Right cardiac atrium (tissue), 5 donors: ENCODE measurements at regions not wholly inside any gene's neighbourhood (a gene's known extent, or its start where the extent isn't known, plus 50 kb on each side); places are given as distances from the start of the nearest gene placed in this dataset.

ENCODE experiments used
- ATAC-seq, 2 donors: fragments of 200-7000 bp; cut with Tn5 transposase; one replicate each; pipeline versions ENCODE4 v1.8.0 to v1.9.1; 2020; ENCODE audit warnings: moderate library complexity in 2 of 2, mild to moderate bottlenecking in 1 of 2
- DNase-seq, 3 donors: peaks; one replicate each; pipeline ENCODE4 v3.0.0-alpha.2; 2020
- H3K27ac ChIP-seq: one replicate; pipeline ENCODE4 v1.5.1; 2013; ENCODE audit warnings: mild to moderate bottlenecking, low read length, control low read depth, moderate library complexity
- H3K27me3 ChIP-seq: one replicate; pipeline ENCODE4 v1.6.1; 2013; ENCODE audit not compliant: control insufficient read depth, insufficient read depth
- H3K4me1 ChIP-seq: one replicate; pipeline ENCODE4 v1.6.1; 2013; ENCODE audit warnings: low read length; ENCODE audit not compliant: control insufficient read depth, insufficient read depth
- H3K4me3 ChIP-seq: one replicate; pipeline ENCODE4 v1.5.1; 2013; ENCODE audit warnings: low read length, control low read depth
- H3K9me3 ChIP-seq: one replicate; pipeline ENCODE4 v1.6.1; 2013; ENCODE audit warnings: low read length; ENCODE audit not compliant: control insufficient read depth
- WGBS: extraction: QIAGEN DNeasy Blood & Tissue Kit; methylation state at CpG from one replicate; pipeline ENCODE4 v1.1.7; 2013; 5-methylcytosine and 5-hydroxymethylcytosine counted together
- intact Hi-C, 4 donors: fragments of 100-400 bp; cut with DNase I; formaldehyde crosslinking; loops; one replicate each; pipeline versions ENCODE4 v1.11.0 to v1.14.0; 2022 to 2023
- donor health status: healthy with polysubstance abuse.
- donor health status: DM: no; HTN: yes; CAD: no.
- donor health status: DM: no; HTN: no; CAD: no.
- donor health status: DM: no; HTN: yes; CAD: no; lungs with severe emphysema.
- donor health status: DM: yes; HTN: yes; CAD: no.

- intact Hi-C loops: no loop called here
- Histone ChIP-seq H3K27ac (no peak overlapping the region), H3K27me3 (no peaks in the 10 kb centered on the region), H3K4me3 (no peak overlapping the region), H3K9me3 (no peaks in the 10 kb centered on the region), H3K4me1 (peaks cover 10% of the 10 kb centered on the region)
- DNase-seq (no peak), ATAC-seq (no peak)
- WGBS: 59% methylated on average over 4 of the region's 4 CpGs
Measured at GRCh38 chr4:11908712-11909111, 480.0 kb upstream of the HS3ST1 start.

DNA sequence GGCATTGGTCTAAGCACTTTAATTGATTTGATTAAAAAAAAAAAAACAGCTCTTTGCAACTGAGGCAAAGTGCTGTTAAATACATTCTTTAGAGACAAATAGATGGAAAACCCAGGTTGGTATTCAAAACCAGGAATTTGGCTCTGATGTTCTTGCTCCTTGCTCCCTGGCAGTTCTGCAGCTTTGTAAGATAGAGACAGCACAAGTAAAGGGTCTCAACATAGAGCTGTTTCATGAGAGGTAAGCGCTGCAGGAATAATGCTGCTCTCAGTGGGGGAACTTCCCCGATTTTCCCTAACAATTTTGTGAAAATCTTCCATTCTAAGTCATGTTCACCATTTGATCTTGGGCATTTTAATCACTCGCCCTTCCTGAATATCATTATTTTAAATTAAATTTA lies 479.5 kb upstream of the HS3ST1 start:
- H3K27me3 ChIP-seq: no peaks in the 10 kb centered on the region
- no peak overlapping the region for H3K27ac ChIP-seq
- peaks cover 10% of the 10 kb centered on the region for H3K4me1 ChIP-seq
- intact Hi-C loops: no loop called here
- no peaks in the 10 kb centered on the region for H3K9me3 ChIP-seq
- WGBS: 90% methylated on average over 3 of the region's 3 CpGs
- DNase-seq (no peak), ATAC-seq (no peak)
- no peak overlapping the region for H3K4me3 ChIP-seq

DNA sequence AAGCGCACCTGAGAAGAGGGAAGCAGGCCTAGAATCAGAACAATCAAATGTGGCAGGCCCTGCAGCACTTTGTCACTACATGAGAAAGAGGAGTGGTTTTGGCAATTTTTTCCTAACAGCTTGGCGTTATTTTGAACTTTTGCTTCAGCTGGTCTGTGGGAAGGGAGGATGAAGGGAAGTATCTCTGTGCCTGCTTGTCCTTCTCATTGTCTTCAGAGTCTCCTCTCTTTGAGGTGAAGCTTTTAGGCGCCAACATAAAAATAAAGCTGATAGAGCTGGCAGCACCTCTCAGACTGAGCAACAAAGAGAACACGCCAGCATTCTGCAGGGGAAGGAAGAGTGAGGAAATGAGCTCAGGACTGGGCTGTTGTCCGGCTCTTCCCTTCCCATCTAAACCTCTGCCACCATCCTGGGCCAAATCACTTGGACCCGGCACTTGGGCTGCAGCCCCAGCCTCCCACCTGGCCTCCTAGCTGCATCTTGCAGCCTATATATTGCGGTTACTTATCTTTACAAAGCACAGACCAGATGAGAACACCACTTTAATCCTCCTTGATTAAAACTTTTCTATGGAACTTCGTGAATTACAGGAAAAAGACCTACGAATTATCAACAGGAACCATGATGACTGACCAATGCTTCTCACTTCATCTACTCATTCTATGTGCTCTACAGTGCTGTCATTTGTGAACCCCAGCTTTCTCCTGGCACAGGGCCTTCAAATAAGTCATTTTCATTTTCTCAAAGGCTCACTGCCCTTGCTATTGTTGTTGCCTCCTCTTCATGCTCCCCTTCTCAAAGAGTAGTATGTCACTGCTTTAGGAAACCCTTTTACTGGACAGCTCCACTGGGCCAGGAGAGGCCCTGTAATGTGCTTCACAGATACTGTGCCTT lies 476.4 kb upstream of the HS3ST1 start:
- DNase-seq (peak; percentile 27 to 56 (median 44)), ATAC-seq (peak; percentile 83 to 85)

GRCh38 chr4:11904117-11904535 lies 475.4 kb upstream of the HS3ST1 start:
- Histone ChIP-seq H3K4me3 (no peak overlapping the region), H3K4me1 (peaks cover 10% of the 10 kb centered on the region), H3K27ac (no peak overlapping the region), H3K9me3 (no peaks in the 10 kb centered on the region), H3K27me3 (no peaks in the 10 kb centered on the region)
- intact Hi-C loops: no loop called here
- WGBS: 5% methylated on average over 2 of the region's 2 CpGs
- DNase-seq (peak; percentile 77 to 90 (median 82)), ATAC-seq (peak; percentile 94 to 96)

More for the DNA sequence above, 476.4 kb upstream of the HS3ST1 start:
- H3K27me3 ChIP-seq: no peaks in the 10 kb centered on the region
- no peak overlapping the region for H3K4me3 ChIP-seq
- H3K4me1 ChIP-seq: peaks cover 10% of the 10 kb centered on the region
- H3K9me3 ChIP-seq: no peaks in the 10 kb centered on the region
- peak overlapping the region; percentile 80 for H3K27ac ChIP-seq
- intact Hi-C loops: no loop called here
- WGBS: 33% methylated on average over 9 of the region's 9 CpGs

- Histone ChIP-seq H3K4me3 (no peak overlapping the region), H3K27me3 (no peaks in the 10 kb centered on the region), H3K9me3 (no peaks in the 10 kb centered on the region), H3K27ac (no peak overlapping the region), H3K4me1 (peaks cover 10% of the 10 kb centered on the region)
- 97% methylated on average over 1 of the region's 1 CpG for WGBS
- DNase-seq (no peak), ATAC-seq (no peak)
- intact Hi-C loops: no loop called here
Measured at GRCh38 chr4:11901089-11901488, 472.4 kb upstream of the HS3ST1 start.

DNA sequence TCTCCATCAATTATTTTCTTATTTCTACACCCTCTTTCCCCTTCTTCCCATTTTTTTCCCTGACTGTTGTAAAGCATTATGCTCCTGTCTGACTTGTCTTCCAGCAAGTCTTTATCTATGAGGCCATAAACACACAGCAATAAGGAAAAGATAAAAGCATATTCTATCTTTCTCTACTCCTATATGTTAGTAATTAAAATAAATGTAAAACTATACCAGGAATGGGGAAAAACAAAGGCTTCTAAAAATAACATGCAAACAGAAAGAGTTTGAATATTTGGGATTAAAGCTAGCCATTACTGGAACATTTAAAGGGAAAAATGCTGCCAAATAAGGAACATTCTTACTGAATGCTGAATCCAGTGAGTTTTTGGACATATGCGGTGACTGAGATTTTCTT lies 471.7 kb upstream of the HS3ST1 start:
- no peak for DNase-seq
- WGBS: 59% methylated on average over 1 of the region's 1 CpG
- ATAC-seq: no peak
- no peak overlapping the region for H3K27ac ChIP-seq
- H3K27me3 ChIP-seq: no peaks in the 10 kb centered on the region
- peaks cover 5% of the 10 kb centered on the region for H3K4me1 ChIP-seq
- H3K9me3 ChIP-seq: no peaks in the 10 kb centered on the region
- intact Hi-C loops: no loop called here
- no peak overlapping the region for H3K4me3 ChIP-seq

GRCh38 chr4:11898796-11899195 lies 470.1 kb upstream of the HS3ST1 start:
- Histone ChIP-seq H3K27me3 (no peaks in the 10 kb centered on the region), H3K9me3 (no peaks in the 10 kb centered on the region), H3K4me3 (no peak overlapping the region), H3K27ac (no peak overlapping the region), H3K4me1 (no peaks in the 10 kb centered on the region)
- DNase-seq (no peak), ATAC-seq (no peak)
- intact Hi-C loops: no loop called here
- 89% methylated on average over 1 of the region's 1 CpG for WGBS

GRCh38 chr4:11895766-11896165 lies 467.1 kb upstream of the HS3ST1 start:
- intact Hi-C loops: no loop called here
- 51% methylated on average over 1 of the region's 1 CpG for WGBS
- ATAC-seq (no peak), DNase-seq (no peak)
- Histone ChIP-seq H3K27me3 (no peaks in the 10 kb centered on the region), H3K4me1 (no peaks in the 10 kb centered on the region), H3K27ac (no peak overlapping the region), H3K4me3 (no peak overlapping the region), H3K9me3 (no peaks in the 10 kb centered on the region)

GRCh38 chr4:11894977-11895376 lies 466.3 kb upstream of the HS3ST1 start:
- intact Hi-C loops: no loop called here
- ATAC-seq (no peak), DNase-seq (no peak)
- Histone ChIP-seq H3K4me3 (no peak overlapping the region), H3K27ac (no peak overlapping the region), H3K27me3 (no peaks in the 10 kb centered on the region), H3K9me3 (no peaks in the 10 kb centered on the region), H3K4me1 (no peaks in the 10 kb centered on the region)
- 32% methylated on average over 2 of the region's 2 CpGs for WGBS

DNA sequence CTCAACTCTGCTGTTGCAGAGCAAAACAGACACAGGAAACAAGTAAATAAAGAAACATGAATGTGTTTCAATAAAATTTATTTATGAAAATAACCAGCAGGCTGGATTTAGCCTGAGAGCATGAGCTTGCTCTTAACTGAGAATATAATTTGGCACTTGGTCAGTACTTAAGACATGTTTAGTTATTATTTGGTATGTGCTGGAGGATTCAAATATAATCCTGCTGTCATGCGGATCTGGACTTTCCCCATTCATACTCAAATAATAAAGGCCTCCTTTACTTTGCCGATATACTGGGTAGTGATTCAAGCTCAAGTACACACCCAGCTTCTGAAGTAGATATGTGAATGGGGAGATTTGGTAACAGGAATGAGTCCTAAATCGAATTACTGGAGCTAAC lies 465.5 kb upstream of the HS3ST1 start:
- H3K4me3 ChIP-seq: no peak overlapping the region
- no peaks in the 10 kb centered on the region for H3K27me3 ChIP-seq
- WGBS: 78% methylated on average over 3 of the region's 3 CpGs
- ATAC-seq (no peak), DNase-seq (no peak)
- intact Hi-C loops: no loop called here
- no peaks in the 10 kb centered on the region for H3K4me1 ChIP-seq
- H3K9me3 ChIP-seq: no peaks in the 10 kb centered on the region
- H3K27ac ChIP-seq: no peak overlapping the region

DNA sequence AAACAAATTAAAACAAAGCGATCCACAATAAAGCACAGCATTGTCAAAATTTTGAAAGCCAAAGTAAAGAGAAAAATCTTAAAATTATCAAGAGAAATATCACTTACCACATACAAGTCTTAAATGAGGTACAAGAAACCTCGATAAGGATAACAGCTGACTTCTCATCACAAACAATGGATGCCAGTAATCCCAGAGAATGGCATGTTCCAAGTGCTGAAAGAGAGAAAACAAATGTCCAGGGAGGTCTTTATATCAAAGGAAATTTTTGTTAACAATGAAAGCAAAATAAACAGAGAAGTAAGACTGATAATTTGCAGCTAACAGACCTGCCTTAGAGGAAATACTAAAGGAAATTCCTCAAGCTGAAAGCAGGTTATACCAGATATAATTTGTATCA lies 460.4 kb upstream of the HS3ST1 start:
- DNase-seq (no peak), ATAC-seq (peak; percentile 55 to 61)
- WGBS: 74% methylated on average over 2 of the region's 2 CpGs
- Histone ChIP-seq H3K27ac (no peak overlapping the region), H3K27me3 (no peaks in the 10 kb centered on the region), H3K9me3 (no peaks in the 10 kb centered on the region), H3K4me3 (no peak overlapping the region), H3K4me1 (no peaks in the 10 kb centered on the region)
- intact Hi-C loops: no loop called here

DNA sequence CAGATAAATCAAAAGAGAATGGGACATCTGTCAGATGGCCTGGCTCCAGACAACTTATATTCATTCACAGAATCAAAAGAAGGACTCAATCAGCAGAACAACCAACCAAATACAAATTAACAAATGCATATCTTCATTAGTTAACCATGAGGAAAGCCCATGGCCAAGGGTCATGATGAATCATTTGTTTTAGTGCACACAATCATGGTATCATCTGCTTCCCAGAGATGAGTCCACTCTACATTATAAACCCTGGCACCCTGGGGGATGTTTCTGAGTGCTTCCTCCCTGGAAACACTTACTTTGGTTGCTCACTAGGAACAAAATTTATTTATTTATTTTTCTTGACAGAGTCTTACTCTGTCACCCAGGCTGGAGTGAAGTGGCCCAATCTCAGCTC lies 453.3 kb upstream of the HS3ST1 start:
- ATAC-seq (no peak), DNase-seq (no peak)
- Histone ChIP-seq H3K9me3 (no peaks in the 10 kb centered on the region), H3K4me3 (no peak overlapping the region), H3K27me3 (no peaks in the 10 kb centered on the region), H3K27ac (no peak overlapping the region), H3K4me1 (no peaks in the 10 kb centered on the region)
- intact Hi-C loops: no loop called here
